ENCODE measurements at regions not wholly inside any gene's neighbourhood (a gene's known extent, or its start where the extent isn't known, plus 50 kb on each side); places are given as distances from the start of the nearest gene placed in this dataset.
"Not testable (repeated sequence)": the region's sequence is repeated elsewhere in the genome, so short reads cannot be mapped to it uniquely, and the experiment has no call there.

DNA sequence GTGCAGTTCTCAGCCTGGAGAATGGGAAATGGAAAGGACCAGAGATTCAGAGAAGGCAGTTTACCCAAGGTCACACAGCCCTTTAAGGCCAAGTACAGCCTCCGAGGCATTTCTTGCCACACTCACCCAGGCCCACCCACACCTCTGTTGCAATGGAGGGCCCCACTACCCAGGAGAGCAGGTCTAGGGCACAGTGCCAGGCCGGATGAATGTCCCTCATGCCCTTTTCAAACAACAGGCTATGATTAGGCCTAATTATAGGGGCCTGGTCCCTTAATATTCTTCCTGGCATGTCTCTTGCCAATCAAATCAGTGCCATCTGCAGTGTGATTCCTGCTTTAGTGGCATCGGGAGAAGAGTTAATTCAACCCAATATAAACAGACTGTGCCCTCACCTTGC is 195.3 kb downstream of the KLRB1 start:
- not testable (repeated sequence) for DNase-seq (ENCODE audit: low read depth, low spot score)

DNA sequence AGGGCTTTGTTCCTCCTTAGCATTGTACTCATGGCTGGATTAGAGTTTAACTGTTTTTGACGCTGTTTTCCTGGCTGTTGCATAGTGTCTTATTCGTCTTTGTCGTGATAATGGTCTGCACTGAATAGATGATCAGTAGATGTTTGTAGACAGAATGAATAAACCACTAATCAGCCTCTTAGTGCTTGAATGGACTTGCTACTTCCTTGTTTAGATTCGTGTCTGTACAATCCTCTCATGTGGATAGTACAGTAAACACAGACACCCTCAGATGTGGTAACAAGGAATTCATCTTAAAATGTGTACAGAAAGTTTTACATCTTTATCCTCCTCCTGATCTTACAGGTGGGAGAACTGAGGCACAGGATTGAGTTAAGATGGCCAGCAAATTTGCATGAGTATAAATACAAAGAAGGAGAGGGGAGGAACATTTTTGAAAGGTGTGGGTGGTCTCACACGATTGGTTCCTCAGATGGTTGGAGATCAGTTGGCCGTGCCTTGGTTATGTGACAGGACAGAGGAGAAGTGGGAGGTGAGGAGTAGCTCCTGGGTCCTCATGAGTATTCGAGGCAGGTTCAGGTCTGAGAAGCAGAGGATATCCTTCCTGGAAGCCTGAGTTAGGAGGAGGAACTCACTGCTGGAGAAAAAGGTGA is 196.0 kb downstream of the KLRB1 start:
- not testable (repeated sequence) for DNase-seq (ENCODE audit: low read depth, low spot score)

- DNase-seq (ENCODE audit: low read depth, low spot score): not testable (repeated sequence)
Observed at GRCh38 chr12:9407425-9407748, 199.2 kb upstream of the PZP start.

DNA sequence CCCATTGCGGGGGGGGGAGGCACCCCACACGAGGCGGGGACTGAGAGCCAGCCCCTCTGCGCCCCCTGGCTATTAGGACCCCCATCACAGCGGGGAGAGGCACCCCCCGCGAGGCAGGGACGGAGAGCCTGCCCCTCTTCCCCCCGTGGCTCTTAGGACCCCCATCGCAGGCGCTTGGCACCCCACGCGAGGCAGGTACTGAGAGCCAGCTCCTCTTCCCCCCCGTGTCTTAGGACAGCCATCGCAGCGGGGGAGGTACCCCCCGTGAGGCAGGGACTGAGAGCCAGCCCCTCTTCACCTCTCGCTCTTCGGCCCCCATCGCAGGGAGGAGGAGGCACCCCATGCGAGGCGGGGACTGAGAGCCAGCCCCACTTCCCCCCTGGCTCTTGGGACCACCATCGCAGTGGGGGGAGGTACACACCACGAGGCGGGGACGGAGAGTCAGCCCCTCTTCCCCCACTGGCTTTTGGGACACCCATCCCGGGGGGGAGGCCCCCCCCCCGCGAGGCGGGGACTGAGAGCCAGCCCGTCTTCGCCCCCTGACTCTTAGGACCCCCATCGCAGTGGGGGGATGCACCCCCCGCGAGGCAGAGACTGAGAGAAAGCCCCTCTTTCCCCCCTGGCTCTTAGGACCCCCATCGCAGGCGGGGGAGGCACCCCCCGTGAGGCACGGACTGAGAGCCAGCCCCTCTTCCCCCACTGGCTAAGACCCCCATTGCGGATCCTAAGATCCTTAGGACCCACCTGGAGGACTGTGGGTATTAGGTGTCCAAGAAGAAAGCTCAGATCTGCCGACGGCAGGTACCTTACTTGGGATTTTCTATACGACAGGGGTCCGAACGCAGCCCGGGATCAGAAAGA is 198.6 kb upstream of the PZP start:
- DNase-seq (ENCODE audit: low read depth, low spot score): no peak

GRCh38 chr12:9405886-9406563 is 197.8 kb upstream of the PZP start:
- DNase-seq (ENCODE audit: low read depth, low spot score): no peak

- no peak for DNase-seq (ENCODE audit: low read depth, low spot score)
Observed at GRCh38 chr12:9404469-9405260, 196.5 kb upstream of the PZP start.

GRCh38 chr12:9404031-9404430 is 195.8 kb upstream of the PZP start:
- no peak for DNase-seq (ENCODE audit: low read depth, low spot score)

- not testable (repeated sequence) for DNase-seq (ENCODE audit: low read depth, low spot score)
Observed at GRCh38 chr12:9402432-9403040, 194.3 kb upstream of the PZP start.

- DNase-seq (ENCODE audit: low read depth, low spot score): not testable (repeated sequence)
Observed at GRCh38 chr12:9396367-9396766, 188.2 kb upstream of the PZP start.

DNA sequence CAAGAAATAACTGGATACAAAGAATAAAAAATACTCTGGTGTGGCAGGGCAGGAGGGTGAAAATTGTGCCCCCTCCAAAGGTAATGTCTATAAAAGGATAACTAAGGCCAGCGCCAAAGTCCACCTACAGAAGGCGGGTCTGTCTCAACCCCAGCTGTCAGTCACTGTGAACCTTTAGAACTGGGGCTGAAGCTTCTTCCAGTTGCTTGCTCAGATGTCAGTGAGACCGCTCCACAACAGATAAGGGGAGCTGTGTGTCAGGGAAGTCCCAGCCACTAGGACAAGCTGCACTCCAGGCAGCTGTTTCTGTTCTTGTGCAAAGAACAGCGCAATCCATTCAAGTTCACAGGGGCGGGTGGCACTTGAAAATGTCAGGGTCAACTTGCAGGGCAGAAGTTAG is 187.0 kb upstream of the PZP start:
- DNase-seq (ENCODE audit: low read depth, low spot score): not testable (repeated sequence)

- DNase-seq (ENCODE audit: low read depth, low spot score): no peak
Observed at GRCh38 chr12:9392842-9393241, 184.6 kb upstream of the PZP start.

GRCh38 chr12:9391815-9392214 is 183.6 kb upstream of the PZP start:
- DNase-seq (ENCODE audit: low read depth, low spot score): no peak

DNA sequence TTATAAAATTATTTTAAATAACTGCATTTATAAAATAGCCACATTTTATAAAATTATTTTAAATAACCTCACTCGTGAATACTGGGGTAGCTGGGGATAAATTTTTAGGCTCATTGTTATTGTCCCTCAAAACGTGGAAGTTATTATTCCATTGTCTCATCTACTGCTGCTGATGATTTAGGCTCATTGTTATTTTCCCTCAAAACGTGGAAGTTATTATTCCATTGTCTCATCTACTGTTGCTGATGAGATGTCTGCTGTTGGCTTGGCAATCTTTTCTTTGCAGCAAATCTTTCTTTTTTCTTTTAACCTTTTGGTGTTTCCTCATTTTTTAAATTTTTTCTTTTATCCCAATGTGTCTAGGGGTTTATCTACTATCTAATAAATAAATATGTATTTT is 182.6 kb upstream of the PZP start:
- DNase-seq (ENCODE audit: low read depth, low spot score): no peak

GRCh38 chr12:9389796-9390195 is 181.6 kb upstream of the PZP start:
- DNase-seq (ENCODE audit: low read depth, low spot score): no peak

DNA sequence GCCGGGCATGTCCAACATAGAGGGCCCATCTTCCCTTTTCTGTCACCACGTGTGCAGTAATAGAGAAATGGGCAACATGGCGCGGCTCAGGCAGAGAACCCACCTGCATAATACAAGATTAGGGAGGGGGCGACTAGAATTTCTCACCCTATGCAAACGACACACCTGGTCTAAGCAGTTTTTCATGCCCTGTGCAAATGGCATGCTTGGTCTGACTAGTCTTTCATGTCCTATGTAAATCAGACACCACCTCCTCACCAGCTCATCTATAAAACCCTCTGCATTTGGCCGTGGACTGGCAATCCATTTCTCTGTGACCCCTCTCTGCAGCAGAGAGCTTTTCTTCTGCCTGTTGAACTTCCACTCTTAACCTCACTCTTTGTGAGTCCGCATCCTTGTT is 180.2 kb upstream of the PZP start:
- no peak for DNase-seq (ENCODE audit: low read depth, low spot score)

DNA sequence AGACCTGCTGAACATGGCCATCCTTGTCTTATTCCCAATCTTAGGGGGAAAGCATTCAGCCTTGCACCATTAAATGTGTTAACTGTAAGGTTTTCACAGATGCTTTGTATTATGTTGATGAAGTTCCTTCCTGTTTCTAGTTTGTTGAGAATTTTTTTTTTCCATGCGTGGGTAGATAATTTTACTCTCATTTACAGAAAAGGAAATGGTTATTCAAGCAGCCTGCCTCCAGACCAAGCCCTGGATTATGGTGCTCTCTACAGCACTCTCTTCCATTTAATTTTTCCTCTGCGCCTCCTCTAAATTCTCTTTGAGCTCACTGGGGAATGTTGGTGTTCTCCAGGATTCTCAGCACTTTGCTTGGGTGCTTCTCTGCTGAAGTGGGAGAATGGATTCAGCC is 179.3 kb upstream of the PZP start:
- DNase-seq (ENCODE audit: low read depth, low spot score): no peak

- no peak for DNase-seq (ENCODE audit: low read depth, low spot score)
Observed at GRCh38 chr12:9383585-9383984, 175.4 kb upstream of the PZP start.

DNA sequence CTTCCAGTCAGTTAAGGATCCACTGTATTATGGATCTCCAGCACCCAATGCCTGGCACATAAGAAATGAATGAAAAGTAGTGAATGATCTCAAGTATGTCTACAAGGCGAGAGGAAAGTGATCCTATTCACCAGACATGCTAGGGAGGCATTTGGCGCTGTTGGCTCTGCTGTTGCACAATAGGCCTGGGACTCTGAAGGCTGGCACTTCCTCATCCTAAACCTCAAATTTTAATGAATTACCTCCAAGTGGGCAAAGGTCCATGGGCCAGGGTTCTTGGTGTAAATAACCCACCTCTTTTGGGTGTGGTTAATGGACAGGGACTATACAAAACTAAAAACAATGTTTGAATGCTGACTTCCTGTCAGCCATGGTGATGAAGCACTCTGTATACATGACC is 173.4 kb upstream of the PZP start:
- DNase-seq (ENCODE audit: low read depth, low spot score): no peak

- no peak for DNase-seq (ENCODE audit: low read depth, low spot score)
Observed at GRCh38 chr12:9380650-9381049, 172.5 kb upstream of the PZP start.

GRCh38 chr12:9379023-9379742 is 171.0 kb upstream of the PZP start:
- no peak for DNase-seq (ENCODE audit: low read depth, low spot score)

- DNase-seq (ENCODE audit: low read depth, low spot score): no peak
Observed at GRCh38 chr12:9378430-9378835, 170.2 kb upstream of the PZP start.
